Karpas-422 (cell line): ENCODE measurements at regions not wholly inside any gene's neighbourhood (a gene's known extent, or its start where the extent isn't known, plus 50 kb on each side); places are given as distances from the start of the nearest gene placed in this dataset.

Experiments
- DNase-seq: peaks from one replicate; pipeline ENCODE4 v3.0.0-alpha.2; 2015
- H2AFZ ChIP-seq: fragments of 200-600 bp; sonication (generic); 2 replicates; pipeline ENCODE4 v1.6.1; 2014; ENCODE audit warnings: antibody characterized with exemption, low read length, mixed read lengths
- H3K27ac ChIP-seq: fragments of 200-600 bp; sonication (generic); 2 replicates; pipeline ENCODE4 v1.5.1; 2014; ENCODE audit warnings: mild to moderate bottlenecking, low read length, moderate library complexity
- H3K27me3 ChIP-seq: fragments of 200-600 bp; sonication (generic); 2 replicates; pipeline ENCODE4 v1.6.1; 2014; ENCODE audit warnings: low read length, mixed read lengths
- H3K36me3 ChIP-seq: fragments of 200-600 bp; sonication (generic); 2 replicates; pipeline ENCODE4 v1.6.1; 2014; ENCODE audit warnings: low read length, mixed read lengths; ENCODE audit not compliant: insufficient read depth
- H3K4me1 ChIP-seq: fragments of 200-600 bp; sonication (generic); 2 replicates; pipeline ENCODE4 v1.6.1; 2014; ENCODE audit warnings: mild to moderate bottlenecking, low read length, mixed read lengths
- H3K4me2 ChIP-seq: fragments of 200-600 bp; sonication (generic); 2 replicates; pipeline ENCODE4 v1.6.1; 2014; ENCODE audit warnings: low read length, low read depth, mild to moderate bottlenecking; ENCODE audit not compliant: poor library complexity, severe bottlenecking
- H3K4me3 ChIP-seq: fragments of 200-600 bp; sonication (generic); 2 replicates; pipeline ENCODE4 v1.5.1; 2014; ENCODE audit warnings: mild to moderate bottlenecking, antibody characterized with exemption, low read length, mixed read lengths
- H3K79me2 ChIP-seq: fragments of 200-600 bp; sonication (generic); 2 replicates; pipeline ENCODE4 v1.6.1; 2014; ENCODE audit warnings: mild to moderate bottlenecking, low read length, mixed read lengths
- H3K9ac ChIP-seq: fragments of 200-600 bp; sonication (generic); 2 replicates; pipeline ENCODE4 v1.6.0; 2014; ENCODE audit warnings: low read length
- H3K9me2 ChIP-seq: fragments of 200-600 bp; sonication (generic), shearing (Covaris generic); replicated peaks from 2 replicates; pipeline ENCODE4 v1.6.0; 2014; ENCODE audit warnings: mild to moderate bottlenecking, low read length, moderate library complexity; ENCODE audit not compliant: insufficient read depth
- H3K9me3 ChIP-seq: fragments of 300-700, 200-600 bp; sonication (generic); 2 replicates; pipeline ENCODE4 v1.6.1; 2014; ENCODE audit warnings: low read length, mixed read lengths
- H4K20me1 ChIP-seq: fragments of 200-600 bp; sonication (generic); 2 replicates; pipeline ENCODE4 v1.6.1; 2014; ENCODE audit warnings: mild to moderate bottlenecking, antibody characterized with exemption, low read length, low read depth; ENCODE audit not compliant: insufficient read depth

- H3K9ac ChIP-seq: no peak overlapping the region
- no peaks in the 10 kb centered on the region for H4K20me1 ChIP-seq
- H3K27ac ChIP-seq: no peak overlapping the region
- H3K9me2 ChIP-seq: no peaks in the 10 kb centered on the region
- no peak overlapping the region for H3K4me3 ChIP-seq
- H3K36me3 ChIP-seq: no peaks in the 10 kb centered on the region
- H3K4me2 ChIP-seq: no peak overlapping the region
- H2AFZ ChIP-seq: no peak overlapping the region
- no peaks in the 10 kb centered on the region for H3K79me2 ChIP-seq
- no peaks in the 10 kb centered on the region for H3K9me3 ChIP-seq
- DNase-seq: no peak
- no peaks in the 10 kb centered on the region for H3K27me3 ChIP-seq
- H3K4me1 ChIP-seq: no peaks in the 10 kb centered on the region
Measured at GRCh38 chr2:49226360-49226759, 72.0 kb upstream of the FSHR start.

DNA sequence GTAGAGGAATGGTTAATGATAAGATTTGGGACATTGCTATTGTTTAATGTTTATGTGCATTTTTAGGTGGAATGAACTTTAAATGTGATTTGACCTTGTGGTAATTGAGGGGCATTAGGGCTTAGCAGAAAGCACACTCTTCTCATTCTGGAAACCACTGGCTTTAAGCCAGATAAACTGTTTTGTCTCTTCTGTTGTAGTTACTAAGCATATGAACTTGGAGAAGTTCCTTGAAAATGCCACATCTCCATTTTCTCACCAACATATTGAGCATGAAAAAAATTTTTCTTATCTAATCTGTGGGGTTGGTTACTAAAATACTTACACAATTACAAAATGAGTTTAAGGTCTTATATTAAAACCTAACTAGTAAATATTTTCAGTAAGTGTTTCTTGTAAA is 70.8 kb upstream of the FSHR start:
- no peak overlapping the region for H3K27ac ChIP-seq
- DNase-seq: no peak
- no peak overlapping the region for H2AFZ ChIP-seq
- no peaks in the 10 kb centered on the region for H3K4me1 ChIP-seq
- H3K9ac ChIP-seq: no peak overlapping the region
- H3K79me2 ChIP-seq: no peaks in the 10 kb centered on the region
- H3K36me3 ChIP-seq: no peaks in the 10 kb centered on the region
- H3K27me3 ChIP-seq: no peaks in the 10 kb centered on the region
- H3K9me3 ChIP-seq: no peaks in the 10 kb centered on the region
- no peak overlapping the region for H3K4me2 ChIP-seq
- no peaks in the 10 kb centered on the region for H3K9me2 ChIP-seq
- no peaks in the 10 kb centered on the region for H4K20me1 ChIP-seq
- no peak overlapping the region for H3K4me3 ChIP-seq

DNA sequence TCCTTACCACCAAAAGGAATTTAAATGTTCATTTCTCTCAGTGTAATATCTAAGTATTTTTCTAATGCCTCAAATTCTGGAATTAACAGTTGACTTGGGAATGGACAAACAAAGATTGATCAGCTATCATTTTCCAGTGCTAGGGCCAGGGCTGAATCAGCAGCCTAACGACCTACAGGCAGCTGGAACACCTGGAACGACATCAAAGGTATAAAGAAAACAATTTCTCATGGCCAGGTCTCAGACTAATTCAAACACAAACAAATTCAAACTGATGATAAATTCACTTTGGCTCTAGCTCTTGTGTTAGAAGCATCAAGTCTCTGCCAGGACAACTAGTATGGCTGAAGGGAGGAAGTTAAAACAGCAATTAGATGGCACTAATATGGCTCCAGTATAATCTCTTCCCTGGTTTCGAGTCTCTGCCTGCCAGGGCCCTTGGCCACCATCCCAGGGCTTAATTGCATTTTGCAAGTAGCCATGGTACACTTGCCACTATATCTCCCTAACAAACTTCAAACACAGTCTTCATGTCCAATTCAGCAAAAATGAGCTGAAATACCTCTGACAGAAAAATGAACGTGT is 70.2 kb upstream of the FSHR start:
- Histone ChIP-seq H2AFZ (no peak overlapping the region), H4K20me1 (no peaks in the 10 kb centered on the region), H3K27me3 (no peaks in the 10 kb centered on the region), H3K4me3 (no peak overlapping the region), H3K27ac (no peak overlapping the region), H3K9me2 (no peaks in the 10 kb centered on the region), H3K4me2 (no peak overlapping the region), H3K79me2 (no peaks in the 10 kb centered on the region), H3K9ac (no peak overlapping the region), H3K36me3 (no peaks in the 10 kb centered on the region), H3K4me1 (no peaks in the 10 kb centered on the region), H3K9me3 (no peaks in the 10 kb centered on the region)
- DNase-seq: no peak

DNA sequence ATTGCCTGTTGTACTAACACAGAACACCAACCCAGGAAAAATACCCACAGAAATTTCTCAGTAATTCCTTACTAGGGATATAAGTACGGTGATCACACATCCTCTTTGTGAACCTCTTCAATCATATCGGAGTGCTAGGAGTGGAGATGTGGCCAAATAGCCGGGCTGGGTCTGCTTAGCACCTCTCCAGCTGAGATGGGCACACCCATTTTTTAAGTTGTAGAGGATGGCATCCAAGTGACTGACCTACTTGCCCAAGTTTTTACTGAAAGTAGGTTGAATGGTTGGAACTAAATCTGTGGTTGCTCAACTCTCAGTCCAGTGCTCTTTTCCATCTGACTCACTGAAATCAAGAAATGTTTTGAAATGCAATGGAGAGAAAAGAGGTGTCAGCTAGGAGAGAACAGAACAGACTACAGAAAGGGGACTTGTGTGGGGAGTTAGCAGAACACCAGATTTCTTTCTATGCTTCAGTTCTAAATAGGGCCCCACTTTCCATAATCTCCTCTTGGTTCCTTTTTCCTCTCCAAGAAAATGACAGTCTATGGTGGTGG is 68.7 kb upstream of the FSHR start:
- Histone ChIP-seq H3K79me2 (no peaks in the 10 kb centered on the region), H3K4me2 (no peak overlapping the region), H3K9ac (no peak overlapping the region), H3K27me3 (no peaks in the 10 kb centered on the region), H3K36me3 (no peaks in the 10 kb centered on the region), H2AFZ (no peak overlapping the region), H3K4me1 (no peaks in the 10 kb centered on the region), H4K20me1 (no peaks in the 10 kb centered on the region), H3K4me3 (no peak overlapping the region), H3K27ac (no peak overlapping the region), H3K9me2 (no peaks in the 10 kb centered on the region), H3K9me3 (no peaks in the 10 kb centered on the region)
- DNase-seq: no peak

- Histone ChIP-seq H3K36me3 (no peaks in the 10 kb centered on the region), H3K4me2 (no peak overlapping the region), H3K9me3 (no peaks in the 10 kb centered on the region), H3K9ac (no peak overlapping the region), H2AFZ (no peak overlapping the region), H3K79me2 (no peaks in the 10 kb centered on the region), H4K20me1 (no peaks in the 10 kb centered on the region), H3K4me3 (no peak overlapping the region), H3K27me3 (no peaks in the 10 kb centered on the region), H3K27ac (no peak overlapping the region), H3K9me2 (no peaks in the 10 kb centered on the region), H3K4me1 (no peaks in the 10 kb centered on the region)
- DNase-seq: no peak
Measured at GRCh38 chr2:49219741-49220140, 65.4 kb upstream of the FSHR start.

DNA sequence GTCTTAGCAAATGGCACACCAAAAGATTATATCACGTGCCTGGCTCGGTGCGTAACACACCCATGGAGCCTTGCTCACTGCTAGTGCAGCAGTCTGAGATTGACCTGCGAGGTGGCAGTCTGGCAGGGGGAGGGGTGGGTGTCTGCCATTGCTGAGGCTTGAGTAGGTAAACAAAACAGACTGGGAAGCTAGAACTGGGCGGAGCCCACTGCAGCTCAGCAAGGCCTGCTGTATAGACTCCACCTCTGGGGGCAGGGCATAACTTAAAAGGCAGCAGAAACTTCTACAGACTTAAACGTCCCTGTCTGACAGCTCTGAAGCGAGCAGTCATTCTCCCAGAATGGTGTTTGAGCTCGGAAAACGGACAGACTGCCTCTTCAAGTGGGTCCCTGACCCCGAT is 55.9 kb upstream of the FSHR start:
- Histone ChIP-seq H3K4me3 (no peak overlapping the region), H4K20me1 (no peaks in the 10 kb centered on the region), H3K4me2 (no peak overlapping the region), H2AFZ (no peak overlapping the region), H3K4me1 (no peaks in the 10 kb centered on the region), H3K27ac (no peak overlapping the region), H3K9ac (no peak overlapping the region), H3K36me3 (no peaks in the 10 kb centered on the region), H3K79me2 (no peaks in the 10 kb centered on the region), H3K27me3 (no peaks in the 10 kb centered on the region), H3K9me2 (no peaks in the 10 kb centered on the region), H3K9me3 (no peaks in the 10 kb centered on the region)
- no peak for DNase-seq

DNA sequence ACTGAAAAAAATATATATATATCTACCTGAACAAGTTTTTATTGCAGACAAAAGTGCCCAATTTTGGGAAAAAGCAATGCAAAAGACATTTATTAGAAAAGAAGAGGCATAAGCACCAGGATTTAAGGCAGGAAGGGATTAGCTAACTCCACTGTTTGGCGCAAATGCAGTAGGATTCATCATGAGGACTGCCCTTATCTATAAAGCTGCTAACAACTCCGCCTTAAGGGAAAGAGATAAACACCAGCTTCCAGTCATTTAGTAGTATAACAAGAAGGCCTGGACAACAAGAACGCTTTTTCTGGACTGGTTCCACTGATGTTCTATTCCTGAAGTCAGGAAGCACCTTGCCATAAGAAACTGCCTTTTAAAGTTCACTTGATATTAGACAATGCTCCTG is 52.9 kb upstream of the FSHR start:
- no peak overlapping the region for H3K27ac ChIP-seq
- no peak overlapping the region for H3K4me3 ChIP-seq
- H3K4me1 ChIP-seq: no peaks in the 10 kb centered on the region
- no peak overlapping the region for H3K4me2 ChIP-seq
- DNase-seq: no peak
- H3K79me2 ChIP-seq: no peaks in the 10 kb centered on the region
- no peaks in the 10 kb centered on the region for H3K27me3 ChIP-seq
- H3K9ac ChIP-seq: no peak overlapping the region
- no peaks in the 10 kb centered on the region for H3K9me3 ChIP-seq
- H3K36me3 ChIP-seq: no peaks in the 10 kb centered on the region
- H4K20me1 ChIP-seq: no peaks in the 10 kb centered on the region
- no peaks in the 10 kb centered on the region for H3K9me2 ChIP-seq
- H2AFZ ChIP-seq: no peak overlapping the region
